LNCaP clone FGC (cell line): ENCODE measurements at regions not wholly inside any gene's neighbourhood (a gene's known extent, or its start where the extent isn't known, plus 50 kb on each side); places are given as distances from the start of the nearest gene placed in this dataset.

Experiments
- DNase-seq: peaks from one replicate; pipeline ENCODE4 v3.0.0-alpha.2; 2011; ENCODE audit warnings: low read depth
- H3K4me3 ChIP-seq: 2 replicates; pipeline ENCODE4 v1.5.1; 2011; ENCODE audit warnings: mild to moderate bottlenecking, low read depth, low read length, control low read depth
- TF ChIP-seq, protein P1 (sequence below): IDR thresholded peaks from 2 replicates; pipeline ENCODE4 v1.5.1; 2012; ENCODE audit warnings: mild to moderate bottlenecking; ENCODE audit not compliant: control insufficient read depth, insufficient read depth; ENCODE audit errors: extremely low read depth

- TF ChIP-seq, protein P1, sequence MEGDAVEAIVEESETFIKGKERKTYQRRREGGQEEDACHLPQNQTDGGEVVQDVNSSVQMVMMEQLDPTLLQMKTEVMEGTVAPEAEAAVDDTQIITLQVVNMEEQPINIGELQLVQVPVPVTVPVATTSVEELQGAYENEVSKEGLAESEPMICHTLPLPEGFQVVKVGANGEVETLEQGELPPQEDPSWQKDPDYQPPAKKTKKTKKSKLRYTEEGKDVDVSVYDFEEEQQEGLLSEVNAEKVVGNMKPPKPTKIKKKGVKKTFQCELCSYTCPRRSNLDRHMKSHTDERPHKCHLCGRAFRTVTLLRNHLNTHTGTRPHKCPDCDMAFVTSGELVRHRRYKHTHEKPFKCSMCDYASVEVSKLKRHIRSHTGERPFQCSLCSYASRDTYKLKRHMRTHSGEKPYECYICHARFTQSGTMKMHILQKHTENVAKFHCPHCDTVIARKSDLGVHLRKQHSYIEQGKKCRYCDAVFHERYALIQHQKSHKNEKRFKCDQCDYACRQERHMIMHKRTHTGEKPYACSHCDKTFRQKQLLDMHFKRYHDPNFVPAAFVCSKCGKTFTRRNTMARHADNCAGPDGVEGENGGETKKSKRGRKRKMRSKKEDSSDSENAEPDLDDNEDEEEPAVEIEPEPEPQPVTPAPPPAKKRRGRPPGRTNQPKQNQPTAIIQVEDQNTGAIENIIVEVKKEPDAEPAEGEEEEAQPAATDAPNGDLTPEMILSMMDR: no peak
- H3K4me3 ChIP-seq: no peak overlapping the region
- no peak for DNase-seq
These were observed 635.4 kb upstream of the PFKP start for GRCh38 chr10:2431961-2432360.

DNA sequence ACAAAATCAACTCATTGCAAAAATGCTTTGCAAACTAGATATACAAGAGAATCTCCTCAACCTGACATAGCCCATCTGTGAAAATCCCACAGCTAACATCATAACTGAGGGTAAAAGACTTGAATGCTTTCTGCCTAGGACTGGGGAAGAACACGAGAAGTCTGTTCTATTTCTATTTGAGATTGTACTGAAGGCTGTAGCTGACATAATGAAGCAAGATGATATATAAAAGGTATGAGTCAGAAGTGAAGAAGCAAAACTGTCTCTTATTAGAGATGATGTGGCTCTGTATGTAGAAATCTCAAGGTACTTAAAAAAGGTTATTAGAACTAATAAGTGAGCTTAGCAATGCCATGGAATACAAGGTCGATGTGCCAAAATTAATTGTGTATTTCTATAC is 639.9 kb upstream of the PFKP start:
- H3K4me3 ChIP-seq: no peak overlapping the region
- TF ChIP-seq, protein P1: no peak
- DNase-seq: no peak

DNA sequence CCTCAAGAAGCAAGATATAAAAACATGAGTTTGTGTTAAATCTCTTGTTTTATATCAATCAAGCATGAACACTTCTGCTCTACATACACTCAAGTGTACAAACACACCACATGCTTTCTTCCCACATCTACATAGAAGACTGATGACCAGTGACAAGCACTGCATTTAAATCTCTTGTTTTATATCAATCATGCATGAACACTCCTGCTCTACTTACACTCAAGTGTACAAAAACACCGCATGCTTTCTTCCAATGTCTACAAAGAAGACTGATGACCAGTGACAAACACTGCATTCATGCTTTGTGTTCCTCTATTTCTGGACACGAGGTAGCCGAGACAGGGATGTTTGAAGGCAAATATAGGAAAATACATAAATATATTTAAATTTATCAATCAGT is 642.0 kb upstream of the PFKP start:
- no peak overlapping the region for H3K4me3 ChIP-seq
- TF ChIP-seq, protein P1: no peak
- no peak for DNase-seq

- TF ChIP-seq, protein P1: no peak
- DNase-seq: no peak
- no peak overlapping the region for H3K4me3 ChIP-seq
These were observed 652.8 kb upstream of the PFKP start for GRCh38 chr10:2414562-2414961.

DNA sequence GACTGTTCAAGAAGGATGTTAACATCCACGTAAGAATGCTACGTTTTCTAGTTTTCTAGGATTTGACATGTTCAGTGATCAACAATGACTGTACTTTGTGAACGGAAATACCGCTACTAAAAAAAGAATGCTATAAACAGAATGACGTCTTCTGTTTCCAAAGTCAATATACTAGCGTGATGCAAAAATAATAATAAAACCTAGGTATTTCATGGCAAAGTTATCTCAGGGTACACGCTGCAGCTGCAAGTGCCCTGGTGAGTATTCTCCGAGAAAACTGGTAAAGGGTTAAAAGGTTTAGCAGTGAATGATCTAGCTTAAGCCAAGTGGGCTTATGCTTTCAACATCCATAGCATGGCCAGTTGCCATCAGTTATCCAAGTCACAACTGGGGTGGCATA is 653.3 kb upstream of the PFKP start:
- H3K4me3 ChIP-seq: no peak overlapping the region
- TF ChIP-seq, protein P1: no peak
- DNase-seq: no peak

GRCh38 chr10:2410049-2410448 is 657.3 kb upstream of the PFKP start:
- no peak overlapping the region for H3K4me3 ChIP-seq
- TF ChIP-seq, protein P1: no peak
- DNase-seq: no peak

DNA sequence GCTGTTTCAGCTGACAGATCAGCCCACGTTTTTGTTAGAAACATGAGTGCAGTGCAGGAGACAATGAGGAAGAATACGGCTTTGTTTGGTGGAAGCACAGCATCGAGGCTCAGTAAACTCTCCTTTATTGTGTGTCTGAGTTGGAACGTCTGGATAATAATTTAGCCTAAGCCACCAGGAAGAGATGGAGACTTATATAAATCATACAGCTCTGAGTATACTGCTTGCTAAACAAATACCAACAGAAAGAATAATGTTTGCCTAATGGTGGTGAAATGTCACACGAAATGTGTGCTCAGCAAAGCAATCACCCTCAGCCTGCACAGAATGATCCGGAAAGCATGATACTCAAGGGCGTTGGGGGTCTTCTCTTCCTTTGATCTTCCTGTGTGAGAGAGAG is 664.1 kb upstream of the ADARB2 start:
- no peak for DNase-seq
- no peak overlapping the region for H3K4me3 ChIP-seq
- TF ChIP-seq, protein P1: no peak
